IMR-90 (cell line): ENCODE measurements at regions not wholly inside any gene's neighbourhood (a gene's known extent, or its start where the extent isn't known, plus 50 kb on each side); places are given as distances from the start of the nearest gene placed in this dataset.

Experiments
- CEBPB ChIP-seq: IDR thresholded peaks from 2 replicates; pipeline ENCODE4 v1.6.1; 2012; ENCODE audit warnings: low read depth, low read length, improper control_type of control experiment
- CTCF ChIP-seq: conservative IDR thresholded peaks from 2 replicates; pipeline ENCODE4 v1.5.1; 2012; ENCODE audit warnings: mild to moderate bottlenecking, low read depth, low read length, improper control_type of control experiment
- MAFK ChIP-seq: IDR thresholded peaks from 2 replicates; pipeline ENCODE4 v1.6.1; 2012; ENCODE audit warnings: low read depth, low read length, improper control_type of control experiment
- MAZ ChIP-seq: IDR thresholded peaks from 2 replicates; pipeline ENCODE4 v1.6.1; 2012; ENCODE audit warnings: low read depth, mild to moderate bottlenecking, low read length, improper control_type of control experiment, moderate library complexity, borderline replicate concordance
- NFE2L2 ChIP-seq: fragments of 150-350 bp; IDR thresholded peaks from 2 replicates; pipeline ENCODE4 v1.6.1; 2016; ENCODE audit warnings: low read depth, mild to moderate bottlenecking, low read length
- POLR2A ChIP-seq: IDR thresholded peaks from 2 replicates; pipeline ENCODE4 v1.6.1; 2012; ENCODE audit warnings: mild to moderate bottlenecking, low read depth, low read length
- RAD21 ChIP-seq: IDR thresholded peaks from 2 replicates; pipeline ENCODE4 v1.6.1; 2012; ENCODE audit warnings: low read length, improper control_type of control experiment
- RCOR1 ChIP-seq: IDR thresholded peaks from 2 replicates; pipeline ENCODE4 v1.6.1; 2012; ENCODE audit warnings: mild to moderate bottlenecking, low read length, improper control_type of control experiment; ENCODE audit not compliant: insufficient replicate concordance
- SMC3 ChIP-seq: fragments of 150-350 bp; IDR thresholded peaks from 2 replicates; pipeline ENCODE4 v1.6.1; 2016; ENCODE audit warnings: low read depth, mild to moderate bottlenecking, antibody characterized with exemption, low read length, moderate library complexity

GRCh38 chr12:16135323-16135722, 142.2 kb downstream of the SLC15A5 start:
- no peak for TF ChIP-seq CTCF
- no peak for TF ChIP-seq MAZ
- TF ChIP-seq CEBPB: no peak
- TF ChIP-seq POLR2A: no peak
- no peak for TF ChIP-seq SMC3
- no peak for TF ChIP-seq MAFK
- TF ChIP-seq RAD21: no peak
- no peak for TF ChIP-seq RCOR1
- no peak for TF ChIP-seq NFE2L2
